Mammary epithelial cell (primary cell): ENCODE measurements at regions not wholly inside any gene's neighbourhood (a gene's known extent, or its start where the extent isn't known, plus 50 kb on each side); places are given as distances from the start of the nearest gene placed in this dataset.

Experiments used
- CTCF ChIP-seq, 2 donors: IDR thresholded peaks in 1 of 2; conservative IDR thresholded peaks in 1 of 2; 2 replicates each; pipeline ENCODE4 v1.5.1; 2011 to 2012; ENCODE audit warnings: inconsistent platforms in 2 of 2, low read length in 2 of 2, mild to moderate bottlenecking in 2 of 2, control low read depth in 1 of 2, low read depth in 1 of 2; ENCODE audit not compliant: insufficient read depth in 1 of 2; ENCODE audit errors: extremely low read depth in 1 of 2
- EZH2 ChIP-seq: IDR thresholded peaks from 2 replicates; pipeline ENCODE4 v1.6.1; 2012; ENCODE audit warnings: low read length, inconsistent platforms, borderline replicate concordance

- TF ChIP-seq CTCF (conservative IDR thresholded peaks at IDR 0.05 in 1 of 2, IDR thresholded peaks at IDR 0.05 in 1 of 2; ENCODE audit: extremely low read depth in 1 of 2, insufficient read depth in 1 of 2, low read depth in 1 of 2, low read length in 2 of 2) (no peak), EZH2 (no peak)
Measured at GRCh38 chr4:124817531-124817930, 105.0 kb upstream of the ANKRD50 start.
